ENCODE measurements at regions not wholly inside any gene's neighbourhood (a gene's known extent, or its start where the extent isn't known, plus 50 kb on each side); places are given as distances from the start of the nearest gene placed in this dataset.

DNA sequence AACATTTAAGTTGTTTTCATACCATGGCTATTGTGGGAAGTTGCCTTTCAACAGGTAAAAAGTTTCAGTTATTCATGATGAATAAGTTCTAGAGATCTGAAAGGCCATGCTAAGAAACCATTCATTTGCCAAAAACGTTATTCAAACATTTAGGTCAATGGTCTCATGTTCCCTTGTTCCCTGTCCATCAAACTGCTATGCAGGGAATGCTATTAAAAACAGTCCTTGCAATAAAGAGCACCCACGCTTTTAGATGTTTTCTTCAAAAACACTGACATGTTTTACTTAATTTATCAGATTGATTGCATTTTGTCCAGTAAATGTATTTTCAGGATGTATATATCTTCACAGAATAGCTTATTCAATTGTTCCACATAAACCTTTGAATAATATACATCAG is 573.2 kb upstream of the PCDH20 start:
- 24 to 26% methylated on average over 2 of the region's 2 CpGs for WGBS, 2 donors
- Histone ChIP-seq H3K27ac (no peak overlapping the region), H3K27me3 (no peaks in the 10 kb centered on the region), H3K4me1 (no peaks in the 10 kb centered on the region), H3K4me3 (no peak overlapping the region), H3K36me3 (no peaks in the 10 kb centered on the region), H3K9me3 (no peaks in the 10 kb centered on the region)
- DNase-seq = no peak
- TF ChIP-seq POLR2A (IDR thresholded peaks at IDR 0.05) (no peak), CTCF (IDR thresholded peaks at IDR 0.05) (no peak)
- intact Hi-C loops (cut with DNase I) = no loop called here

- DNase-seq = no peak
- WGBS, 2 donors = 60 to 70% methylated on average over 3 of the region's 3 CpGs
- Histone ChIP-seq H3K36me3 (no peaks in the 10 kb centered on the region), H3K27me3 (no peaks in the 10 kb centered on the region), H3K4me3 (no peak overlapping the region), H3K4me1 (no peaks in the 10 kb centered on the region), H3K9me3 (no peaks in the 10 kb centered on the region), H3K27ac (no peak overlapping the region)
- no peak for TF ChIP-seq POLR2A (IDR thresholded peaks at IDR 0.05)
- no peak for TF ChIP-seq CTCF (IDR thresholded peaks at IDR 0.05)
- intact Hi-C loops (cut with DNase I) = no loop called here
Observed at GRCh38 chr13:61975001-61975400, 559.4 kb upstream of the PCDH20 start.

- no peak overlapping the region for H3K4me3 ChIP-seq
- no peak for TF ChIP-seq CTCF (IDR thresholded peaks at IDR 0.05)
- TF ChIP-seq POLR2A (IDR thresholded peaks at IDR 0.05) = no peak
- no peaks in the 10 kb centered on the region for H3K27me3 ChIP-seq
- no peak for DNase-seq
- 85 to 86% methylated on average over 4 of the region's 4 CpGs for WGBS, 2 donors
- no peaks in the 10 kb centered on the region for H3K4me1 ChIP-seq
- no peaks in the 10 kb centered on the region for H3K9me3 ChIP-seq
- intact Hi-C loops (cut with DNase I) = no loop called here
- no peak overlapping the region for H3K27ac ChIP-seq
- H3K36me3 ChIP-seq = no peaks in the 10 kb centered on the region
Observed at GRCh38 chr13:61965756-61966155, 550.1 kb upstream of the PCDH20 start.

DNA sequence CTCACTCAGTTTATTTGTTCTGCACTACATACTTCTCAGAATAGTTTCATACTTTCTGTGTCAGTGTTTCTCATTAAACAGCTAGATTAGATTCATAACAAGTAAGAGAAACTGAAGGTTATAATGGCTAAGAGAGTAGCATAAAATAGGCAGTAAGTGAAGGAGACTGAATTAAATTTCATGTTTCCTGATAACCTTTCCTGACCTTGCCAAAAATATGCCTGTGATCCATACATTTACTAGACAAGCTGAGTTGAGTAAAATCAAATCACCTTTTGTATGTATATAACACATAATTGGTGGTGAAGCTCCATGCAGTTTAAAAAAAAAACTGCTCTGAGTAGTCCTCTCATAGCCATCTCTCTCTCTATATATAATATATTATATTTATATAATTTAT is 545.3 kb upstream of the PCDH20 start:
- intact Hi-C loops (cut with DNase I) = no loop called here

DNA sequence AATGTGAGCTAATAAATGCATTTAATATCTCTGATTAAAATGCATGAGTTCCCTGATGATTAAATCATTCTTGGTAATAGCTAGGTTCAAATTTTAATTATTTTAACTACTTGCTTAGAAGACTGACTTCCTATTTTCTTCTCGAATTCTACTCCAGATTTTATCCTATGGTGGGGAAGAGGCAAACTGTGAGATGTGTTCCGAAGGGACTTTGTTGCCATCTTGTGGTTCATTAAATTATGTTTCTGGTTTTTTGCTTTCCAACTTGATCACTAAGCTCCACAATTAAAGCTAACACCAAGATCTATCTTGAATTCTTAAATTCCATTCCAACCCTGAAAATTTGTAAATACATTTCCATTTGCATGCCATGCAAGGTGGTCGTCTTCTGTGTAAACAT is 538.4 kb upstream of the PCDH20 start:
- H3K27ac ChIP-seq = no peak overlapping the region
- no peak overlapping the region for H3K4me3 ChIP-seq
- H3K9me3 ChIP-seq = no peaks in the 10 kb centered on the region
- intact Hi-C loops (cut with DNase I) = no loop called here
- DNase-seq = no peak
- TF ChIP-seq POLR2A (IDR thresholded peaks at IDR 0.05) = no peak
- no peak for TF ChIP-seq CTCF (IDR thresholded peaks at IDR 0.05)
- no peaks in the 10 kb centered on the region for H3K36me3 ChIP-seq
- no peaks in the 10 kb centered on the region for H3K27me3 ChIP-seq
- H3K4me1 ChIP-seq = no peaks in the 10 kb centered on the region
- WGBS, 2 donors = 12 to 13% methylated on average over 3 of the region's 3 CpGs

More for the DNA sequence above, 545.3 kb upstream of the PCDH20 start:
- H3K27ac ChIP-seq = no peak overlapping the region
- no peaks in the 10 kb centered on the region for H3K4me1 ChIP-seq
- TF ChIP-seq POLR2A (IDR thresholded peaks at IDR 0.05) (no peak), CTCF (IDR thresholded peaks at IDR 0.05) (no peak)
- H3K4me3 ChIP-seq = no peak overlapping the region
- H3K36me3 ChIP-seq = no peaks in the 10 kb centered on the region
- H3K9me3 ChIP-seq = no peaks in the 10 kb centered on the region
- no peaks in the 10 kb centered on the region for H3K27me3 ChIP-seq
- no peak for DNase-seq
